HepG2 (cell line): ENCODE measurements at regions not wholly inside any gene's neighbourhood (a gene's known extent, or its start where the extent isn't known, plus 50 kb on each side); places are given as distances from the start of the nearest gene placed in this dataset.

ENCODE experiments used
- ATAC-seq: fragments of 200-7000 bp; cut with Tn5 transposase; 3 replicates; pipeline ENCODE4 v1.9.1; 2020; ENCODE audit warnings: mild to moderate bottlenecking, moderate library complexity
- BruUV-seq: library from RNA; stranded (reverse); fragments of 400-500 nt; replicated peaks from 2 replicates; lab custom pipeline; 2021; lab: Mats Ljungman, UMichigan
- CTCF ChIA-PET: fragments of 300-600 bp; formaldehyde crosslinking; extraction: SDS; loops from one replicate; lab custom pipeline; 2021; ENCODE audit warnings: low total read pairs, inconsistent platforms, low intra/inter-chr PET ratio; lab: Yijun Ruan, JAX
- POLR2A ChIA-PET: fragments of 350-600 bp; sonication (Branson Sonifier 250); formaldehyde crosslinking; loops from one replicate; lab custom pipeline; 2020; ENCODE audit warnings: antibody characterized with exemption, inconsistent platforms; lab: Yijun Ruan, JAX
- DNase-seq: peaks from one replicate; pipeline ENCODE4 v3.0.0-alpha.2; 2015; ENCODE audit warnings: low spot score
- FAIRE-seq: peaks from 3 replicates; lab custom pipeline; 2011; peaks lifted over from hg19 to GRCh38; lab: Jason Lieb, UNC
- H2AFZ ChIP-seq: one replicate; pipeline ENCODE4 v1.6.1; 2011; ENCODE audit warnings: low read length, inconsistent platforms
- H3K27ac ChIP-seq: fragments of 300-600 bp; 3 replicates; pipeline ENCODE4 v1.8.0; 2011; ENCODE audit warnings: mixed run types, mild to moderate bottlenecking, mixed read lengths, low read length, inconsistent platforms; ENCODE audit not compliant: insufficient read depth; ENCODE audit errors: extremely low read length
- H3K27me3 ChIP-seq, 2 experiments: fragments of 200-600 bp in 1 of 2; 2 replicates in 1 of 2; 3 replicates in 1 of 2; pipeline versions ENCODE4 v1.6.0 to v1.8.0; 2011; ENCODE audit warnings: low read length in 2 of 2, mild to moderate bottlenecking in 2 of 2, moderate library complexity in 2 of 2, inconsistent platforms in 1 of 2; ENCODE audit not compliant: insufficient read depth in 2 of 2, control insufficient read depth in 1 of 2
- H3K36me3 ChIP-seq, 2 experiments: fragments of 200-600 bp in 1 of 2; replicated peaks in 1 of 2; 2 replicates in 1 of 2; 3 replicates in 1 of 2; pipeline versions ENCODE4 v1.5.1 to v1.8.0; 2011; ENCODE audit warnings: low read length in 2 of 2, inconsistent platforms in 1 of 2; ENCODE audit not compliant: insufficient read depth in 2 of 2, control insufficient read depth in 1 of 2
- H3K4me1 ChIP-seq: 2 replicates; pipeline ENCODE4 v1.5.1; 2012; ENCODE audit warnings: low read length, inconsistent platforms; ENCODE audit not compliant: insufficient read depth
- H3K4me2 ChIP-seq: 2 replicates; pipeline ENCODE4 v1.6.0; 2011; ENCODE audit warnings: low read depth, low read length, inconsistent platforms
- H3K4me3 ChIP-seq, 3 experiments: fragments of 200-600 bp in 1 of 3; sonication (generic), shearing (Covaris generic) in 1 of 3; replicated peaks in 1 of 3; 2 replicates each; pipeline ENCODE4 v1.5.1; 2011 to 2016; ENCODE audit warnings: low read length in 3 of 3, inconsistent platforms in 2 of 3, low read depth in 2 of 3, mild to moderate bottlenecking in 2 of 3, control low read depth in 1 of 3, mixed read lengths in 1 of 3; ENCODE audit not compliant: insufficient read depth in 1 of 3
- H3K79me2 ChIP-seq: one replicate; pipeline ENCODE4 v1.6.1; 2011; ENCODE audit warnings: low read length, inconsistent platforms; ENCODE audit not compliant: insufficient read depth
- H3K9ac ChIP-seq: 2 replicates; pipeline ENCODE4 v1.6.0; 2011; ENCODE audit warnings: mild to moderate bottlenecking, low read depth, low read length, inconsistent platforms; ENCODE audit not compliant: insufficient read depth
- H3K9me3 ChIP-seq: 2 replicates; pipeline ENCODE4 v1.5.1; 2012; ENCODE audit warnings: mild to moderate bottlenecking, low read length
- H4K20me1 ChIP-seq: 2 replicates; pipeline ENCODE4 v1.6.0; 2011; ENCODE audit warnings: inconsistent platforms, mild to moderate bottlenecking, low read length, moderate library complexity; ENCODE audit not compliant: insufficient read depth
- ADNP ChIP-seq: sonication (generic); formaldehyde crosslinking; IDR thresholded peaks from 2 replicates; pipeline ENCODE4 v1.4.0; 2020; ENCODE audit warnings: missing genetic modification reagents
- ARID3A ChIP-seq: IDR thresholded peaks from 2 replicates; pipeline ENCODE4 v1.6.1; 2012; ENCODE audit warnings: low read depth, low read length, improper control_type of control experiment
- BATF2 ChIP-seq: sonication (generic); formaldehyde crosslinking; IDR thresholded peaks from 2 replicates; pipeline ENCODE4 v1.8.0; 2022; ENCODE audit warnings: mild to moderate bottlenecking, missing genetic modification reagents, moderate library complexity
- CHCHD3 ChIP-seq: sonication (generic); formaldehyde crosslinking; IDR thresholded peaks from 2 replicates; pipeline ENCODE4 v1.8.0; 2022; ENCODE audit warnings: mild to moderate bottlenecking, missing genetic modification reagents, moderate library complexity
- ISX ChIP-seq: sonication (generic); formaldehyde crosslinking; conservative IDR thresholded peaks from 2 replicates; pipeline ENCODE4 v1.5.0; 2020; ENCODE audit warnings: missing genetic modification reagents
- NCOA2 ChIP-seq: sonication (generic); formaldehyde crosslinking; IDR thresholded peaks from 2 replicates; pipeline ENCODE4 v1.8.0; 2022; ENCODE audit warnings: inconsistent platforms
- TCF12 ChIP-seq, 2 experiments: fragments of 450-650 bp in 1 of 2; sonication (generic) in 1 of 2; formaldehyde crosslinking in 1 of 2; IDR thresholded peaks; 2 replicates each; pipeline versions ENCODE4 v1.6.1 to v1.8.0; 2017 to 2022; ENCODE audit warnings: antibody characterized with exemption in 1 of 2, mild to moderate bottlenecking in 1 of 2, missing genetic modification reagents in 1 of 2, moderate library complexity in 1 of 2
- ZKSCAN5 ChIP-seq: sonication (generic); formaldehyde crosslinking; IDR thresholded peaks from 2 replicates; pipeline ENCODE4 v1.5.1; 2020; ENCODE audit warnings: mild to moderate bottlenecking, missing genetic modification reagents
- ZNF142 ChIP-seq: sonication (generic); formaldehyde crosslinking; IDR thresholded peaks from 2 replicates; pipeline ENCODE4 v1.4.0; 2020; ENCODE audit warnings: missing genetic modification reagents
- ZNF337 ChIP-seq: sonication (generic); formaldehyde crosslinking; IDR thresholded peaks from 2 replicates; pipeline ENCODE4 v1.5.1; 2020; ENCODE audit warnings: missing genetic modification reagents, low read depth, mild to moderate bottlenecking, borderline replicate concordance
- ZNF552 ChIP-seq: sonication (generic); formaldehyde crosslinking; IDR thresholded peaks from 2 replicates; pipeline ENCODE4 v1.9.0; 2022; ENCODE audit warnings: missing genetic modification reagents, mild to moderate bottlenecking, borderline replicate concordance
- WGBS: methylation state at CpG from one replicate; pipeline ENCODE4 v1.1.6; 2017; ENCODE audit warnings: low lambda C conversion rate; 5-methylcytosine and 5-hydroxymethylcytosine counted together
- in situ Hi-C: cut with HindIII; loops from 2 replicates; pipeline ENCODE4 v1.10.0; 2017; ENCODE audit warnings: low pct_unique_long_range_greater_than_20kb; ENCODE audit not compliant: extremely low pct_ligation_motif_present
- intact Hi-C: fragments of 100-400 bp; cut with micrococcal nuclease; formaldehyde crosslinking; loops from one replicate; pipeline ENCODE4 v1.10.0; 2022; ENCODE audit not compliant: unreplicated experiment

GRCh38 chr10:29224631-29225030 is 64.2 kb upstream of the LYZL1 start:
- H3K36me3 ChIP-seq: no peaks in the 10 kb centered on the region
- FAIRE-seq: no peak
- no peaks in the 10 kb centered on the region for H3K79me2 ChIP-seq
- POLR2A ChIA-PET: no interaction called here
- H2AFZ ChIP-seq: no peak overlapping the region
- H3K27me3 ChIP-seq: peaks cover 0 to 9% of the 10 kb centered on the region in 2 experiments; a peak in 2 of 5 replicates
- no peak overlapping the region for H3K27ac ChIP-seq
- CTCF ChIA-PET: no interaction called here
- TF ChIP-seq ISX (CRISPR knock-in tag): no peak
- TF ChIP-seq ADNP (CRISPR knock-in tag): no peak
- TF ChIP-seq CHCHD3 (CRISPR knock-in tag): no peak
- no peak for TF ChIP-seq ZNF337 (CRISPR knock-in tag)
- no peak for TF ChIP-seq TCF12 (IDR thresholded peaks at IDR 0.05)
- no peak for TF ChIP-seq TCF12 (CRISPR knock-in tag; IDR thresholded peaks at IDR 0.05)
- TF ChIP-seq BATF2 (CRISPR knock-in tag): no peak
- TF ChIP-seq ARID3A: no peak
- no peak for TF ChIP-seq ZNF142 (CRISPR knock-in tag)
- no peak for TF ChIP-seq ZNF552 (CRISPR knock-in tag)
- no peak for TF ChIP-seq NCOA2 (CRISPR knock-in tag)
- no peak for TF ChIP-seq ZKSCAN5 (CRISPR knock-in tag)
- BruUV-seq: no TSS peak
- no peaks in the 10 kb centered on the region for H3K9me3 ChIP-seq
- H3K9ac ChIP-seq: no peak overlapping the region
- no peak for DNase-seq
- intact Hi-C loops: no loop called here
- no peak for ATAC-seq
- 88% methylated on average over 1 of the region's 1 CpG for WGBS
- in situ Hi-C loops: no loop called here
- peaks cover 18% of the 10 kb centered on the region for H3K4me1 ChIP-seq
- H3K4me2 ChIP-seq: peak overlapping the region; percentile 60; the same call in 1 of the 2 replicates
- no peaks in the 10 kb centered on the region for H4K20me1 ChIP-seq
- no peak overlapping the region for H3K4me3 ChIP-seq
